ENCODE measurements at regions not wholly inside any gene's neighbourhood (a gene's known extent, or its start where the extent isn't known, plus 50 kb on each side); places are given as distances from the start of the nearest gene placed in this dataset.

- POLR2A ChIA-PET: no interaction called here
- no peak for DNase-seq (ENCODE audit: extremely low spot score)
- TF ChIP-seq, protein P1, sequence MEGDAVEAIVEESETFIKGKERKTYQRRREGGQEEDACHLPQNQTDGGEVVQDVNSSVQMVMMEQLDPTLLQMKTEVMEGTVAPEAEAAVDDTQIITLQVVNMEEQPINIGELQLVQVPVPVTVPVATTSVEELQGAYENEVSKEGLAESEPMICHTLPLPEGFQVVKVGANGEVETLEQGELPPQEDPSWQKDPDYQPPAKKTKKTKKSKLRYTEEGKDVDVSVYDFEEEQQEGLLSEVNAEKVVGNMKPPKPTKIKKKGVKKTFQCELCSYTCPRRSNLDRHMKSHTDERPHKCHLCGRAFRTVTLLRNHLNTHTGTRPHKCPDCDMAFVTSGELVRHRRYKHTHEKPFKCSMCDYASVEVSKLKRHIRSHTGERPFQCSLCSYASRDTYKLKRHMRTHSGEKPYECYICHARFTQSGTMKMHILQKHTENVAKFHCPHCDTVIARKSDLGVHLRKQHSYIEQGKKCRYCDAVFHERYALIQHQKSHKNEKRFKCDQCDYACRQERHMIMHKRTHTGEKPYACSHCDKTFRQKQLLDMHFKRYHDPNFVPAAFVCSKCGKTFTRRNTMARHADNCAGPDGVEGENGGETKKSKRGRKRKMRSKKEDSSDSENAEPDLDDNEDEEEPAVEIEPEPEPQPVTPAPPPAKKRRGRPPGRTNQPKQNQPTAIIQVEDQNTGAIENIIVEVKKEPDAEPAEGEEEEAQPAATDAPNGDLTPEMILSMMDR (IDR thresholded peaks at IDR 0.05; ENCODE audit: control extremely low read depth, extremely low read depth, low read depth, missing control alignments): no peak
- CTCF ChIA-PET: interaction anchor here (2.7 kb wide), 1 partner anchor 15 kb away, joined by 20 read pairs; no protein-coding TSS in a partner anchor
Measured at GRCh38 chr14:56505361-56505760, 74.2 kb upstream of the TMEM260 start.

DNA sequence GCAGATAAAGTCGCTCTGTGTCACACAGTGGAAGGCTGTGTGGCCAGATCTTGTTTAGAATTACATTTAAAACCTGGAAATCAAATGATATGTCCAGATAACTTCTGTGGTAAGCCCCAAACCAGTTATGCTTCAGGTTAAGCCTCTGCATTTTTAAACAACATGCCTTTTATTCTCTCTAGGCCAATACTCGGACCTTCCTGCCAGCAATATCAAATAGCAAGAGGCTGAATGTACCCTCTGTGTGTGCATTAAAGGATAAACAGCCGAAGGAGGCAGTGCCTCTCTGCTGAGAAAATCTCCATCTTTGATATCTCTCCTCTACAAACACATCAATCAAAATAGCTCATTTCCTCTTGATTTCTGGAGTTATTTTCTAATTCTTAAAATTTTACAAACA is 67.1 kb upstream of the TMEM260 start:
- TF ChIP-seq, protein P1 (IDR thresholded peaks at IDR 0.05; ENCODE audit: control extremely low read depth, extremely low read depth, low read depth, missing control alignments): no peak
- no peak for DNase-seq (ENCODE audit: extremely low spot score)
- ChIA-PET CTCF (no interaction called here), POLR2A (no interaction called here)

DNA sequence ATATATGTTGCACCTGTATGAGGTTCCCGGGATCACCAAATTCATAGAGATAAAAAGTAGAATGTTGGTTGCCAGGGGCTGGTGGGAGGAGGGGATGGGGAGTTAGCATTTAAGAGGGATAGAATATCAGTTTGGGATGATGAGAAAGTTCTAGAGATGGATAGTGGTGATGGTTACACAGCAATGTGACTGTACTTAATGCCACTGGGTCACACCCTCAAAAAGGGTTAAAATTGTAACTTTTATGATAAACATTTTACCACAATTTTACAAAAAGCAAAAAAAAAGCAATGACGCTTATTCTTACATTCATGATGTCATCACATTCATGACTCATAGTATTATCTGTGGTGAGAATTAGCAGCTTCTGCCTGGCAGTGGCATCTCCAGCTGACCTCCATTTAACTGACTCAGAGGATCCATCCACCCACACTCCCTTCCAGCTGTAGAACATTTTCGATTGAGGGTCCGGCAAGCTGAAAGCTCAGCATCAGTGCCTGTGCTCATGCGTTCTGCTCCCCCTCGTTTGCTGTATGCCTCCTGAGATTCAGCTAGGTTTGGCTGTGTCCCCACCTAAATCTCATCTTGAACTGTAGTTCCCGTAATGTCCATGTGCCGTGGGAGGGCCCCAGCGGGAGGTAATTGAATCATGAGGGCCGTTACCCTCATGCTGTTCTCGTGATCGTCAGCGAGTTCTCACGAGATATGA is 64.8 kb upstream of the TMEM260 start:
- DNase-seq (ENCODE audit: extremely low spot score): no peak
- CTCF ChIA-PET: interaction anchor here (1.2 kb wide), 1 partner anchor 41 kb away, joined by 4 read pairs; no protein-coding TSS in a partner anchor
- TF ChIP-seq, protein P1 (IDR thresholded peaks at IDR 0.05; ENCODE audit: control extremely low read depth, extremely low read depth, low read depth, missing control alignments): no peak
- POLR2A ChIA-PET: no interaction called here

DNA sequence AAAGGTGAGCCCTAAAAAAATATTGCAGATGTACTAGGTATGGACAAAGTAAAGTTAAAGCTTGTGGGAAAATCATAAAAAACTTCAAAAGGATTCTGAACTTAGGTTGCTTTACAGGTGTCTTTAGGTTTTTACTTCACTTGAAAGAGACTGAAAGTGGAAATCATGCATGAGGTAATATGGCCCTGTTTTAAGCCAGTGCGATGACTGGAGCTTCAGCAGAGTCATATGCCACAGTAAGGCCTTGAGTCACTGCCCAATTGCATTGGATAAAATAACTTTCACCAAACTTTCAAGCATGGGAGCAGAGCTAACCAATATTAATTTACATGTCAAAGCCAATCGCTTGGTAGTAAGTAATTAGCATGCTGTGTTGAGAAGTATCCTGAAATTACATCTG is 63.9 kb upstream of the TMEM260 start:
- ChIA-PET CTCF (interaction anchor here (1.2 kb wide), 1 partner anchor 42 kb away, joined by 4 read pairs; no protein-coding TSS in a partner anchor), POLR2A (no interaction called here)
- DNase-seq (ENCODE audit: extremely low spot score): no peak
- TF ChIP-seq, protein P1 (IDR thresholded peaks at IDR 0.05; ENCODE audit: control extremely low read depth, extremely low read depth, low read depth, missing control alignments): no peak

- DNase-seq (ENCODE audit: extremely low spot score): no peak
- ChIA-PET CTCF (no interaction called here), POLR2A (no interaction called here)
- TF ChIP-seq, protein P1 (IDR thresholded peaks at IDR 0.05; ENCODE audit: control extremely low read depth, extremely low read depth, low read depth, missing control alignments): no peak
Measured at GRCh38 chr14:56522403-56522802, 57.2 kb upstream of the TMEM260 start.

GRCh38 chr14:56524971-56525677 is 54.5 kb upstream of the TMEM260 start:
- POLR2A ChIA-PET: interaction anchor here (0.7 kb wide), 1 partner anchor 1131 kb away, joined by 3 read pairs; no protein-coding TSS in a partner anchor
- TF ChIP-seq, protein P1 (IDR thresholded peaks at IDR 0.05; ENCODE audit: control extremely low read depth, extremely low read depth, low read depth, missing control alignments): no peak
- CTCF ChIA-PET: interaction anchor here (1.1 to 2.2 kb wide), 2 partner anchors 8 to 15 kb away, joined by 3 to 7 read pairs; no protein-coding TSS in a partner anchor
- DNase-seq (ENCODE audit: extremely low spot score): no peak

All from GM10248 (cell line).